ENCODE measurements at regions not wholly inside any gene's neighbourhood (a gene's known extent, or its start where the extent isn't known, plus 50 kb on each side); places are given as distances from the start of the nearest gene placed in this dataset.
"Not testable (repeated sequence)": the region's sequence is repeated elsewhere in the genome, so short reads cannot be mapped to it uniquely, and the experiment has no call there.

GRCh38 chr9:68627594-68627993 lies 77.4 kb upstream of the PIP5K1B start:
- no peaks in the 10 kb centered on the region for H3K4me1 Mint-ChIP-seq (ENCODE audit: low read depth)
- no peak for DNase-seq (ENCODE audit: low spot score)
- no peak overlapping the region for H3K4me3 Mint-ChIP-seq
- H3K27me3 Mint-ChIP-seq (ENCODE audit: low read depth) = peaks cover 8% of the 10 kb centered on the region
- H3K36me3 Mint-ChIP-seq (ENCODE audit: low read depth) = no peaks in the 10 kb centered on the region
- H3K9me3 Mint-ChIP-seq = no peaks in the 10 kb centered on the region
- no peak overlapping the region for H3K27ac Mint-ChIP-seq

GRCh38 chr9:68629042-68629441 lies 76.0 kb upstream of the PIP5K1B start:
- no peaks in the 10 kb centered on the region for H3K9me3 Mint-ChIP-seq
- H3K27me3 Mint-ChIP-seq (ENCODE audit: low read depth) = peaks cover 3% of the 10 kb centered on the region
- H3K36me3 Mint-ChIP-seq (ENCODE audit: low read depth) = no peaks in the 10 kb centered on the region
- no peak overlapping the region for H3K4me3 Mint-ChIP-seq
- no peak overlapping the region for H3K27ac Mint-ChIP-seq
- H3K4me1 Mint-ChIP-seq (ENCODE audit: low read depth) = no peaks in the 10 kb centered on the region
- DNase-seq (ENCODE audit: low spot score) = no peak

GRCh38 chr9:68631811-68632210 lies 73.2 kb upstream of the PIP5K1B start:
- Mint-ChIP-seq H3K36me3 (ENCODE audit: low read depth) (no peaks in the 10 kb centered on the region), H3K4me3 (no peak overlapping the region), H3K27ac (no peak overlapping the region), H3K9me3 (no peaks in the 10 kb centered on the region), H3K4me1 (ENCODE audit: low read depth) (no peaks in the 10 kb centered on the region), H3K27me3 (ENCODE audit: low read depth) (peaks cover 3% of the 10 kb centered on the region)
- DNase-seq (ENCODE audit: low spot score) = no peak

- Mint-ChIP-seq H3K4me3 (no peak overlapping the region), H3K27ac (no peak overlapping the region), H3K9me3 (no peaks in the 10 kb centered on the region), H3K27me3 (ENCODE audit: low read depth) (no peaks in the 10 kb centered on the region), H3K4me1 (ENCODE audit: low read depth) (no peaks in the 10 kb centered on the region), H3K36me3 (ENCODE audit: low read depth) (no peaks in the 10 kb centered on the region)
- no peak for DNase-seq (ENCODE audit: low spot score)
Measured at GRCh38 chr9:68637020-68637419, 68.0 kb upstream of the PIP5K1B start.

- not testable (repeated sequence) for H3K27ac Mint-ChIP-seq; H3K36me3 Mint-ChIP-seq (ENCODE audit: low read depth); H3K27me3 Mint-ChIP-seq (ENCODE audit: low read depth); H3K4me1 Mint-ChIP-seq (ENCODE audit: low read depth); H3K9me3 Mint-ChIP-seq; H3K4me3 Mint-ChIP-seq; DNase-seq (ENCODE audit: low spot score)
Measured at GRCh38 chr9:68639261-68639660, 65.8 kb upstream of the PIP5K1B start.

GRCh38 chr9:68640421-68641089 lies 64.5 kb upstream of the PIP5K1B start:
- DNase-seq (ENCODE audit: low spot score) = no peak
- H3K36me3 Mint-ChIP-seq (ENCODE audit: low read depth) = no peaks in the 10 kb centered on the region
- H3K9me3 Mint-ChIP-seq = no peaks in the 10 kb centered on the region
- no peaks in the 10 kb centered on the region for H3K27me3 Mint-ChIP-seq (ENCODE audit: low read depth)
- H3K4me1 Mint-ChIP-seq (ENCODE audit: low read depth) = no peaks in the 10 kb centered on the region
- H3K27ac Mint-ChIP-seq = no peak overlapping the region
- H3K4me3 Mint-ChIP-seq = no peak overlapping the region

- Mint-ChIP-seq H3K4me1 (ENCODE audit: low read depth) (no peaks in the 10 kb centered on the region), H3K9me3 (no peaks in the 10 kb centered on the region), H3K36me3 (ENCODE audit: low read depth) (no peaks in the 10 kb centered on the region), H3K27ac (no peak overlapping the region), H3K27me3 (ENCODE audit: low read depth) (no peaks in the 10 kb centered on the region), H3K4me3 (no peak overlapping the region)
- no peak for DNase-seq (ENCODE audit: low spot score)
Measured at GRCh38 chr9:68643901-68644809, 60.9 kb upstream of the PIP5K1B start.

GRCh38 chr9:68644831-68645230 lies 60.2 kb upstream of the PIP5K1B start:
- no peaks in the 10 kb centered on the region for H3K9me3 Mint-ChIP-seq
- no peaks in the 10 kb centered on the region for H3K4me1 Mint-ChIP-seq (ENCODE audit: low read depth)
- DNase-seq (ENCODE audit: low spot score) = no peak
- no peaks in the 10 kb centered on the region for H3K27me3 Mint-ChIP-seq (ENCODE audit: low read depth)
- H3K27ac Mint-ChIP-seq = no peak overlapping the region
- no peak overlapping the region for H3K4me3 Mint-ChIP-seq
- H3K36me3 Mint-ChIP-seq (ENCODE audit: low read depth) = no peaks in the 10 kb centered on the region

- Mint-ChIP-seq H3K4me1 (ENCODE audit: low read depth) (peaks cover 15% of the 10 kb centered on the region), H3K27me3 (ENCODE audit: low read depth) (no peaks in the 10 kb centered on the region), H3K4me3 (no peak overlapping the region), H3K36me3 (ENCODE audit: low read depth) (no peaks in the 10 kb centered on the region), H3K27ac (no peak overlapping the region), H3K9me3 (no peaks in the 10 kb centered on the region)
- DNase-seq (ENCODE audit: low spot score) = no peak
Measured at GRCh38 chr9:68648164-68648563, 56.9 kb upstream of the PIP5K1B start.

GRCh38 chr9:68648971-68649370 lies 56.1 kb upstream of the PIP5K1B start:
- Mint-ChIP-seq H3K27me3 (ENCODE audit: low read depth) (no peaks in the 10 kb centered on the region), H3K4me3 (no peak overlapping the region), H3K9me3 (no peaks in the 10 kb centered on the region), H3K4me1 (ENCODE audit: low read depth) (peaks cover 19% of the 10 kb centered on the region), H3K36me3 (ENCODE audit: low read depth) (no peaks in the 10 kb centered on the region), H3K27ac (no peak overlapping the region)
- DNase-seq (ENCODE audit: low spot score) = no peak

- peak; percentile 52 for DNase-seq (ENCODE audit: low spot score)
- peaks cover 19% of the 10 kb centered on the region for H3K4me1 Mint-ChIP-seq (ENCODE audit: low read depth)
- H3K9me3 Mint-ChIP-seq = no peaks in the 10 kb centered on the region
- no peaks in the 10 kb centered on the region for H3K27me3 Mint-ChIP-seq (ENCODE audit: low read depth)
- no peaks in the 10 kb centered on the region for H3K36me3 Mint-ChIP-seq (ENCODE audit: low read depth)
- H3K4me3 Mint-ChIP-seq = no peak overlapping the region
- H3K27ac Mint-ChIP-seq = no peak overlapping the region
Measured at GRCh38 chr9:68651280-68651893, 53.7 kb upstream of the PIP5K1B start.

- H3K27me3 Mint-ChIP-seq (ENCODE audit: low read depth) = no peaks in the 10 kb centered on the region
- no peak overlapping the region for H3K27ac Mint-ChIP-seq
- DNase-seq (ENCODE audit: low spot score) = peak; percentile 79
Measured at GRCh38 chr9:68653141-68653595, 51.9 kb upstream of the PIP5K1B start.

GRCh38 chr9:68654075-68654474 lies 51.0 kb upstream of the PIP5K1B start:
- H3K36me3 Mint-ChIP-seq (ENCODE audit: low read depth) = no peaks in the 10 kb centered on the region
- DNase-seq (ENCODE audit: low spot score) = no peak
- H3K27ac Mint-ChIP-seq = no peak overlapping the region
- H3K27me3 Mint-ChIP-seq (ENCODE audit: low read depth) = no peaks in the 10 kb centered on the region
- peaks cover 19% of the 10 kb centered on the region for H3K4me1 Mint-ChIP-seq (ENCODE audit: low read depth)
- no peak overlapping the region for H3K4me3 Mint-ChIP-seq
- H3K9me3 Mint-ChIP-seq = no peaks in the 10 kb centered on the region

More at GRCh38 chr9:68653141-68653595, 51.9 kb upstream of the PIP5K1B start:
- no peaks in the 10 kb centered on the region for H3K9me3 Mint-ChIP-seq
- peak overlapping the region; percentile 14 for H3K4me3 Mint-ChIP-seq
- no peaks in the 10 kb centered on the region for H3K36me3 Mint-ChIP-seq (ENCODE audit: low read depth)
- peaks cover 19% of the 10 kb centered on the region for H3K4me1 Mint-ChIP-seq (ENCODE audit: low read depth)

Data from T-helper 2 cell treated with Interferon-gamma antibody and Interleukin-4, amounts not matched to agents 5 μg/mL and 100 μg/mL, for 36 hours (primary cell).